Left lung (tissue), 4 donors: ENCODE measurements at regions not wholly inside any gene's neighbourhood (a gene's known extent, or its start where the extent isn't known, plus 50 kb on each side); places are given as distances from the start of the nearest gene placed in this dataset.

ENCODE experiments used
- ATAC-seq: fragments of 200-7000 bp; cut with Tn5 transposase; one replicate; pipeline ENCODE4 v1.9.1; 2020; ENCODE audit warnings: moderate library complexity
- DNase-seq, 4 donors: peaks; one replicate each; pipeline ENCODE4 v3.0.0-alpha.2; 2013 to 2020
- H3K27ac ChIP-seq, 2 donors: fragments of 200-600 bp; sonication (generic) in 1 of 2; one replicate each; pipeline versions ENCODE4 v1.5.0 to v1.8.0; 2020 to 2021
- H3K27me3 ChIP-seq, 2 donors: fragments of 200-600 bp; sonication (generic) in 1 of 2; one replicate each; pipeline versions ENCODE4 v1.5.0 to v1.8.0; 2020 to 2021
- H3K36me3 ChIP-seq, 2 donors: fragments of 200-600 bp; sonication (generic) in 1 of 2; one replicate each; pipeline versions ENCODE4 v1.5.0 to v1.8.0; 2020 to 2021
- H3K4me1 ChIP-seq, 2 donors: fragments of 200-600 bp; one replicate each; pipeline ENCODE4 v1.8.0; 2021
- H3K4me3 ChIP-seq, 2 donors: fragments of 200-600 bp; sonication (generic) in 1 of 2; one replicate each; pipeline versions ENCODE4 v1.5.0 to v1.8.0; 2020 to 2021; ENCODE audit warnings: mild to moderate bottlenecking in 1 of 2
- H3K9me3 ChIP-seq, 2 donors: fragments of 200-600 bp; sonication (generic) in 1 of 2; one replicate each; pipeline versions ENCODE4 v1.5.0 to v1.8.0; 2020 to 2021
- intact Hi-C, 2 donors: fragments of 100-400 bp; cut with DNase I; formaldehyde crosslinking; loops; one replicate each; pipeline versions ENCODE4 v1.11.2 to v1.14.2; 2022
- TF ChIP-seq, protein P1 (sequence below), 2 donors: fragments of 200-600 bp; sonication (generic) in 1 of 2; IDR thresholded peaks; one replicate each; pipeline versions ENCODE4 v1.5.0 to v1.8.0; 2021; ENCODE audit warnings: antibody characterized with exemption in 2 of 2
- donor health status: DM: no; HTN: yes; CAD: no.
- donor health status: DM: no; HTN: no; CAD: no.

DNA sequence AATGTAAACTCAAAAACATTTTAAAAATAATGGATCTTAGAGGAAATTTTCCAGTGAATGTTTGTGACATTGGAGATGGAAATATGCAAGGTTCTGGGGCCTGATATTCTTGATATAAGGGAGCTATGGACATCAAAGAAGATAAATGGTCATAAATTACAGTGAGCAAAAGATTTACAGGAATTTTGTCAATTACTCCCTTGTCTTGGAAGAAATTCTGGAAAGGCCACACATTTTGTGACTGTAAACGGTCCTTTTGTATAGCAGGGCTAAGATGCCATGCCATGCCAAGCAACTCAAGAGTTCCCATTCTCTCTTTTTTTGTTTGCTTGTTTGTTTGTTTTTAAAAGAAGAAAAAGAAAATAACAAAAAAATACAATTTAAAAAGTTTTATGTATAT lies 1186.2 kb upstream of the CITED2 start:
- no peak overlapping the region for H3K27ac ChIP-seq
- H3K4me3 ChIP-seq: no peak overlapping the region
- ATAC-seq (no peak), DNase-seq (no peak)
- TF ChIP-seq, protein P1, sequence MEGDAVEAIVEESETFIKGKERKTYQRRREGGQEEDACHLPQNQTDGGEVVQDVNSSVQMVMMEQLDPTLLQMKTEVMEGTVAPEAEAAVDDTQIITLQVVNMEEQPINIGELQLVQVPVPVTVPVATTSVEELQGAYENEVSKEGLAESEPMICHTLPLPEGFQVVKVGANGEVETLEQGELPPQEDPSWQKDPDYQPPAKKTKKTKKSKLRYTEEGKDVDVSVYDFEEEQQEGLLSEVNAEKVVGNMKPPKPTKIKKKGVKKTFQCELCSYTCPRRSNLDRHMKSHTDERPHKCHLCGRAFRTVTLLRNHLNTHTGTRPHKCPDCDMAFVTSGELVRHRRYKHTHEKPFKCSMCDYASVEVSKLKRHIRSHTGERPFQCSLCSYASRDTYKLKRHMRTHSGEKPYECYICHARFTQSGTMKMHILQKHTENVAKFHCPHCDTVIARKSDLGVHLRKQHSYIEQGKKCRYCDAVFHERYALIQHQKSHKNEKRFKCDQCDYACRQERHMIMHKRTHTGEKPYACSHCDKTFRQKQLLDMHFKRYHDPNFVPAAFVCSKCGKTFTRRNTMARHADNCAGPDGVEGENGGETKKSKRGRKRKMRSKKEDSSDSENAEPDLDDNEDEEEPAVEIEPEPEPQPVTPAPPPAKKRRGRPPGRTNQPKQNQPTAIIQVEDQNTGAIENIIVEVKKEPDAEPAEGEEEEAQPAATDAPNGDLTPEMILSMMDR (IDR thresholded peaks at IDR 0.05): no peak
- H3K4me1 ChIP-seq: no peaks in the 10 kb centered on the region
- H3K9me3 ChIP-seq: no peaks in the 10 kb centered on the region
- no peaks in the 10 kb centered on the region for H3K36me3 ChIP-seq
- intact Hi-C loops: no loop called here
- H3K27me3 ChIP-seq: no peaks in the 10 kb centered on the region

DNA sequence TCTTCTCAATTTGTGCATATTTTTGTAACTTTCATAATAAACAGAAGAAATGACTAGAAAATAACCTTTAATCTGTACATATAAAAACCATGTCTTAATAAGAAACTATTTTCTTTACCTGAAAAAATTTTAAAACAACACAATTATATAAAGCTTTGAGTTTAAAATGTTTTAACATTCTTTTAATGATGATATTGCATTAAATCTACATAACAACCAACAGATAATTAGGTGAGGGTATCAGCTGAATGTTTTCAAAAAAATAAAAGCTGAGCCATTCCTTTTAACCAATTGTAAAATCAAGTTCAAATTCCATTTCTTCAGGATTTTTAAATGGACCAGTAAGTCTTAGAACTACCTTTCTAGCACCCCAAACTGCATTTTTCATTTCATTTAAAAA lies 1185.0 kb upstream of the CITED2 start:
- Histone ChIP-seq H3K4me3 (no peak overlapping the region), H3K27ac (no peak overlapping the region), H3K9me3 (no peaks in the 10 kb centered on the region), H3K27me3 (no peaks in the 10 kb centered on the region), H3K4me1 (no peaks in the 10 kb centered on the region), H3K36me3 (no peaks in the 10 kb centered on the region)
- no peak for DNase-seq
- TF ChIP-seq, protein P1 (IDR thresholded peaks at IDR 0.05): no peak
- no peak for ATAC-seq
- intact Hi-C loops: no loop called here

DNA sequence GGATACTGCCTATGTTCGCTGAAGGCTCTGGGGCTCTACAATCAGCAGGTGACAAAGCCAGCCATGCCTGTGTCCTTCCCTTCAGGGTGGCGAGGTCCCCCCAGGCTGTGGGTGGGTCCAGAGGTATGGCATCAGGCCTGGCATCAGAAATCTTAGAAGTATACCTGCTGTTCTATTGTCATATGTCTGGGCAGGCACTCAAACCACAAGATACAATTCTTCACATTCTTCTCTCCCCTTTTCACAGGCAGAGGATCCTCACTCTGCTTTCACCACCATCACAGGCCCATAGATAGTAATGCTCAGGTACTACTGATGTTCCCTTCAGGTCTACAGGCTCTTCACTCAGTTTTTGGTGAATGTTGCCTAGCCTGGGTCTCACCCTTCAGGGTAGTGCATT lies 1180.0 kb upstream of the CITED2 start:
- intact Hi-C loops: no loop called here
- Histone ChIP-seq H3K4me3 (no peak overlapping the region), H3K27me3 (no peaks in the 10 kb centered on the region), H3K4me1 (no peaks in the 10 kb centered on the region), H3K27ac (no peak overlapping the region), H3K9me3 (no peaks in the 10 kb centered on the region), H3K36me3 (no peaks in the 10 kb centered on the region)
- no peak for ATAC-seq
- TF ChIP-seq, protein P1 (IDR thresholded peaks at IDR 0.05): no peak
- DNase-seq: no peak

DNA sequence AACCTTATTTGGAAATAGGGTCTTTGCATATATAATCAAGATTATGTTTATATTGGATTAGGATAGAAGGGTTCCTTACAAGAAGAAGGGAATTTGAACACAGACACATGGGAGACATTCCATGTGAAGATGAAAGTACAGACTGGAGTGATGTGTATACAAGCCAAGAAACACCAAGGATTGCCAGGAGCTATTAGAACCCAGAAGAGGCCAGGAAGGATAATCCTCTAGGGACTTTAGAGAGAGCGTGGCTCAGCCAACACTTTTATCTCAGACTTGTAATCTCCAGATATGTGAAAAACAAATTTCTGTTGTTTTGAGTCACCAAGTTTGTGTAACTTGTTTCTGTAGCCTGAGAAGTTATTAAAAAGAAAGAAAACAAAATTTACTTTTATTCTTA lies 1173.9 kb upstream of the CITED2 start:
- TF ChIP-seq, protein P1 (IDR thresholded peaks at IDR 0.05): no peak
- no peaks in the 10 kb centered on the region for H3K27me3 ChIP-seq
- no peak overlapping the region for H3K27ac ChIP-seq
- intact Hi-C loops: no loop called here
- ATAC-seq: no peak
- no peak for DNase-seq
- H3K4me1 ChIP-seq: no peaks in the 10 kb centered on the region
- H3K36me3 ChIP-seq: no peaks in the 10 kb centered on the region
- H3K4me3 ChIP-seq: no peak overlapping the region
- H3K9me3 ChIP-seq: no peaks in the 10 kb centered on the region

DNA sequence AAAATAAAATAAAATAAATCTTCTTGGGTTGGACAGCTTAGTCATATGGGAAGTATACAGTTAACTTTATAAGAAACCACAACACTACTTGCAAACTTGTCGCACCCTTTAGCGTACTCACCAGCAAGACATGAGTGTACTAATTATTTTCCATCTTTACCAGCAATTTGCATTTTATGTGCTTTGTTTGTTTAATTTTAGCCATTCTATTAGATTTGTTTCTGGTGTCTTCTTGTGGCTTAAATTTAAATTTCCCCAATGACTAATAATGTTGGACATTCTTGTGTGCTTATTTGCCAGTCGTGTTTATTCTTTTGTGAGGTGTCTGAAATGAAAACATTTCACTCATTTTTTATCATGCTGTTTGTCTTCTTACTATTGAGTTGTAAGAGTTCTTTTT lies 1172.2 kb upstream of the CITED2 start:
- TF ChIP-seq, protein P1 (IDR thresholded peaks at IDR 0.05): no peak
- Histone ChIP-seq H3K4me3 (no peak overlapping the region), H3K27ac (no peak overlapping the region), H3K36me3 (no peaks in the 10 kb centered on the region), H3K27me3 (no peaks in the 10 kb centered on the region), H3K9me3 (no peaks in the 10 kb centered on the region), H3K4me1 (no peaks in the 10 kb centered on the region)
- no peak for ATAC-seq
- intact Hi-C loops: no loop called here
- no peak for DNase-seq
